RWPE2 (cell line): ENCODE measurements at regions not wholly inside any gene's neighbourhood (a gene's known extent, or its start where the extent isn't known, plus 50 kb on each side); places are given as distances from the start of the nearest gene placed in this dataset.

Source experiments
- ATAC-seq: fragments of 200-7000 bp; cut with Tn5 transposase; 3 replicates; pipeline ENCODE4 v1.9.1; 2021; ENCODE audit warnings: low read depth
- DNase-seq: peaks from one replicate; pipeline ENCODE4 v3.0.0-alpha.2; 2020; ENCODE audit warnings: low spot score
- H3K27ac ChIP-seq: fragments of 450-650 bp; 2 replicates; pipeline ENCODE4 v1.5.1; 2017; ENCODE audit warnings: mild to moderate bottlenecking; ENCODE audit not compliant: poor library complexity, severe bottlenecking
- H3K27me3 ChIP-seq: fragments of 250-450 bp; sonication (Bioruptor Pico); 2 replicates; pipeline ENCODE4 v1.5.1; 2021; ENCODE audit warnings: mild to moderate bottlenecking, moderate library complexity; ENCODE audit not compliant: insufficient read depth, poor library complexity, severe bottlenecking
- H3K36me3 ChIP-seq: fragments of 250-450 bp; sonication (Bioruptor Pico); 2 replicates; pipeline ENCODE4 v1.5.1; 2020; ENCODE audit warnings: low read depth, mild to moderate bottlenecking, moderate library complexity
- H3K4me1 ChIP-seq: fragments of 250-450 bp; sonication (Bioruptor Pico); 2 replicates; pipeline ENCODE4 v1.5.1; 2021; ENCODE audit warnings: mild to moderate bottlenecking, moderate library complexity; ENCODE audit not compliant: insufficient read depth, poor library complexity, severe bottlenecking
- H3K4me3 ChIP-seq: fragments of 250-450 bp; sonication (Bioruptor Pico); 2 replicates; pipeline ENCODE4 v1.5.1; 2021; ENCODE audit warnings: mild to moderate bottlenecking, moderate library complexity; ENCODE audit not compliant: severe bottlenecking
- H3K9me3 ChIP-seq: fragments of 250-450 bp; sonication (Bioruptor Pico); 2 replicates; pipeline ENCODE4 v1.5.1; 2021; ENCODE audit warnings: mild to moderate bottlenecking, moderate library complexity; ENCODE audit not compliant: severe bottlenecking
- CTCF ChIP-seq: fragments of 450-650 bp; IDR thresholded peaks from one replicate; pipeline ENCODE4 v1.5.1; 2017; ENCODE audit warnings: mild to moderate bottlenecking, moderate library complexity; ENCODE audit not compliant: poor library complexity, severe bottlenecking

DNA sequence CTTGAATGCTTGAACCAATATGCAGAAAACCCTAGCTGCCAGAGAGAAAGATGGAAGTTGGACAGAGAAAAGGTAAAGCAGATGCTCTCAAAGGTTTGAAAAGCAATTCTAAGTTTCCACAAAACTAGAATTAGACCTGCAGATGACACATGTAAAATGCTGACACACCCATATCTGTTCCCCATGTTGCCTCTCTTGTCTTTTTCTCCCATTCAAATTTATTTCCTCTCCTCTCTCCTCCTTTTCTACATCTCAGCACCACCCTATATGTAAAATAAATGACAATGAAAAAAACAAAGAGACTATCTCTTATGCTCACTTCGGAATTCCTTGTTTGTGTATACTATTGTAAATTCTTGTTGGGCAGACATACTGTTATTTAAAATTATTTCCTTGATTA lies 75.5 kb upstream of the PLEKHA5 start:
- no peak for TF ChIP-seq CTCF
- ATAC-seq (no peak), DNase-seq (no peak)
- Histone ChIP-seq H3K4me1 (no peaks in the 10 kb centered on the region), H3K9me3 (no peaks in the 10 kb centered on the region), H3K27me3 (no peaks in the 10 kb centered on the region), H3K4me3 (no peak overlapping the region), H3K27ac (no peak overlapping the region), H3K36me3 (no peaks in the 10 kb centered on the region)

- Histone ChIP-seq H3K4me1 (no peaks in the 10 kb centered on the region), H3K36me3 (no peaks in the 10 kb centered on the region), H3K27ac (no peak overlapping the region), H3K9me3 (no peaks in the 10 kb centered on the region), H3K4me3 (no peak overlapping the region), H3K27me3 (no peaks in the 10 kb centered on the region)
- DNase-seq = no peak
- TF ChIP-seq CTCF = no peak
- ATAC-seq = no peak
These were observed 73.9 kb upstream of the PLEKHA5 start for GRCh38 chr12:19055589-19055988.

GRCh38 chr12:19058235-19059021 lies 71.1 kb upstream of the PLEKHA5 start:
- Histone ChIP-seq H3K27ac (no peak overlapping the region), H3K4me3 (no peak overlapping the region), H3K9me3 (no peaks in the 10 kb centered on the region), H3K36me3 (no peaks in the 10 kb centered on the region), H3K27me3 (no peaks in the 10 kb centered on the region), H3K4me1 (no peaks in the 10 kb centered on the region)
- ATAC-seq = no peak
- TF ChIP-seq CTCF = no peak
- DNase-seq = no peak

GRCh38 chr12:19064713-19065112 lies 64.8 kb upstream of the PLEKHA5 start:
- H3K9me3 ChIP-seq = no peaks in the 10 kb centered on the region
- ATAC-seq (no peak), DNase-seq (no peak)
- no peaks in the 10 kb centered on the region for H3K27me3 ChIP-seq
- H3K36me3 ChIP-seq = no peaks in the 10 kb centered on the region
- no peak overlapping the region for H3K4me3 ChIP-seq
- H3K4me1 ChIP-seq = no peaks in the 10 kb centered on the region
- no peak for TF ChIP-seq CTCF
- H3K27ac ChIP-seq = no peak overlapping the region

GRCh38 chr12:19065223-19065622 lies 64.3 kb upstream of the PLEKHA5 start:
- no peaks in the 10 kb centered on the region for H3K36me3 ChIP-seq
- no peak for DNase-seq
- H3K4me1 ChIP-seq = no peaks in the 10 kb centered on the region
- TF ChIP-seq CTCF = no peak
- H3K4me3 ChIP-seq = no peak overlapping the region
- no peak for ATAC-seq
- no peaks in the 10 kb centered on the region for H3K9me3 ChIP-seq
- H3K27ac ChIP-seq = no peak overlapping the region
- no peaks in the 10 kb centered on the region for H3K27me3 ChIP-seq
